Rectal smooth muscle tissue (tissue), 1 donor: ENCODE measurements at regions not wholly inside any gene's neighbourhood (a gene's known extent, or its start where the extent isn't known, plus 50 kb on each side); places are given as distances from the start of the nearest gene placed in this dataset.
"Not testable (repeated sequence)": the region's sequence is repeated elsewhere in the genome, so short reads cannot be mapped to it uniquely, and the experiment has no call there.

Experiments used
- H3K27ac ChIP-seq: one replicate; pipeline ENCODE4 v1.7.0; 2013; ENCODE audit warnings: low read depth, low read length, inconsistent platforms
- H3K27me3 ChIP-seq: one replicate; pipeline ENCODE4 v1.7.0; 2013; ENCODE audit warnings: low read length; ENCODE audit not compliant: control insufficient read depth, insufficient read depth
- H3K36me3 ChIP-seq: one replicate; pipeline ENCODE4 v1.7.0; 2013; ENCODE audit warnings: low read length; ENCODE audit not compliant: control insufficient read depth, insufficient read depth
- H3K4me1 ChIP-seq: one replicate; pipeline ENCODE4 v1.7.0; 2013; ENCODE audit warnings: low read length; ENCODE audit not compliant: control insufficient read depth, insufficient read depth
- H3K4me3 ChIP-seq: one replicate; pipeline ENCODE4 v1.7.0; 2013; ENCODE audit warnings: low read length
- H3K9ac ChIP-seq: one replicate; pipeline ENCODE4 v1.7.0; 2013; ENCODE audit warnings: low read length

GRCh38 chr20:57818418-57819181, 108.8 kb upstream of the PMEPA1 start:
- Histone ChIP-seq H3K27ac (no peak overlapping the region), H3K27me3 (no peaks in the 10 kb centered on the region), H3K36me3 (no peaks in the 10 kb centered on the region), H3K9ac (no peak overlapping the region), H3K4me1 (no peaks in the 10 kb centered on the region), H3K4me3 (no peak overlapping the region)

GRCh38 chr20:57815405-57815804, 105.6 kb upstream of the PMEPA1 start:
- no peak overlapping the region for H3K4me3 ChIP-seq
- H3K27ac ChIP-seq = no peak overlapping the region
- H3K9ac ChIP-seq = no peak overlapping the region
- no peaks in the 10 kb centered on the region for H3K4me1 ChIP-seq
- H3K27me3 ChIP-seq = no peaks in the 10 kb centered on the region
- H3K36me3 ChIP-seq = no peaks in the 10 kb centered on the region

GRCh38 chr20:57814529-57814928, 104.7 kb upstream of the PMEPA1 start:
- H3K9ac ChIP-seq = no peak overlapping the region
- no peaks in the 10 kb centered on the region for H3K4me1 ChIP-seq
- H3K27me3 ChIP-seq = no peaks in the 10 kb centered on the region
- H3K4me3 ChIP-seq = no peak overlapping the region
- no peak overlapping the region for H3K27ac ChIP-seq
- H3K36me3 ChIP-seq = no peaks in the 10 kb centered on the region

GRCh38 chr20:57813509-57814269, 103.9 kb upstream of the PMEPA1 start:
- no peaks in the 10 kb centered on the region for H3K36me3 ChIP-seq
- H3K4me1 ChIP-seq = no peaks in the 10 kb centered on the region
- H3K27ac ChIP-seq = no peak overlapping the region
- H3K9ac ChIP-seq = no peak overlapping the region
- no peak overlapping the region for H3K4me3 ChIP-seq
- H3K27me3 ChIP-seq = no peaks in the 10 kb centered on the region

DNA sequence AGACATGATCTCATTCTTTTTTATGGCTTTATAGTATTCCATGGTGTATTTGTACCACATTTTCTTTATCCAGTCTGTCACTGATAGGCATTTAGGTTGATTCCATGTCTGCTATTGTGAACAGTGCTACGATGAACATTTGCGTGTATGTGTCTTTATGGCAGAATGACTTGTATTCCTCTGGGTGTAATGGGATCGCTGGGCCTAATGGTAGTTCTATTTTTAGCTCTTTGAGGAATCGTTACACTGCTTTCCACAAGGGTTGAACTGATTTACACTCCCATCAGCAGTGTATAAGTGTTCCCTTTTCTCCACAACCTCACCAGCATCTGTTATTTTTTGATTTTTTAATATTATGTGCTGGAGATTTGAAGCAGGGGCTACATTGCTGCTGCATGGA, 102.8 kb upstream of the PMEPA1 start:
- H3K9ac ChIP-seq, H3K27me3 ChIP-seq, H3K36me3 ChIP-seq, H3K4me1 ChIP-seq, H3K4me3 ChIP-seq, H3K27ac ChIP-seq: not testable (repeated sequence)

GRCh38 chr20:57811374-57812020, 101.7 kb upstream of the PMEPA1 start:
- Histone ChIP-seq H3K9ac (no peak overlapping the region), H3K4me1 (peaks cover 4% of the 10 kb centered on the region), H3K27me3 (no peaks in the 10 kb centered on the region), H3K27ac (no peak overlapping the region), H3K4me3 (no peak overlapping the region), H3K36me3 (no peaks in the 10 kb centered on the region)

- H3K4me3 ChIP-seq = no peak overlapping the region
- peaks cover 4% of the 10 kb centered on the region for H3K4me1 ChIP-seq
- no peak overlapping the region for H3K9ac ChIP-seq
- no peaks in the 10 kb centered on the region for H3K36me3 ChIP-seq
- no peaks in the 10 kb centered on the region for H3K27me3 ChIP-seq
- H3K27ac ChIP-seq = no peak overlapping the region
Measured at GRCh38 chr20:57810511-57811373, 100.9 kb upstream of the PMEPA1 start.

- Histone ChIP-seq H3K27me3 (no peaks in the 10 kb centered on the region), H3K4me3 (no peak overlapping the region), H3K4me1 (peaks cover 4% of the 10 kb centered on the region), H3K9ac (no peak overlapping the region), H3K36me3 (no peaks in the 10 kb centered on the region), H3K27ac (no peak overlapping the region)
Measured at GRCh38 chr20:57809661-57810172, 99.9 kb upstream of the PMEPA1 start.

DNA sequence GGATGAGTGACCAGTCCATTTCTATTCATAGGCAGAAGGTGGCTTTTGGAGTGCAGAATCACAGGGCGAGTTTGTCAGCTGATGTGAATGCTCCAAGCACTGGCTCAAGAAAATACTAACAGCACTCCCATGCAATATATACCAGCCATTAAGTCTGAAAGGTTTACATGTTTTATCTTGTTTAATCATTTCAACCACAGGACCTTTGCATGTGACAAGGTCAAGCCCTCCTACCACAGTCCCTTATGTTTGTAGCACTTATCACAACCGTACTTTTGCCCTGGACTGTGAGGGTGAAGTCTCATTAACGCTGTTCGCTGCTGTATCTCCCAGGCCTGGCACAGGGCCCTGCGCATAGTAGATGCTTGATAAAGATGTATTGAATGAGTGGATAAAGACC, 99.3 kb upstream of the PMEPA1 start:
- H3K36me3 ChIP-seq = no peaks in the 10 kb centered on the region
- no peak overlapping the region for H3K27ac ChIP-seq
- peaks cover 4% of the 10 kb centered on the region for H3K4me1 ChIP-seq
- H3K4me3 ChIP-seq = no peak overlapping the region
- no peaks in the 10 kb centered on the region for H3K27me3 ChIP-seq
- no peak overlapping the region for H3K9ac ChIP-seq

GRCh38 chr20:57808264-57809070, 98.7 kb upstream of the PMEPA1 start:
- H3K4me3 ChIP-seq = no peak overlapping the region
- H3K36me3 ChIP-seq = no peaks in the 10 kb centered on the region
- peaks cover 4% of the 10 kb centered on the region for H3K4me1 ChIP-seq
- H3K27ac ChIP-seq = no peak overlapping the region
- no peak overlapping the region for H3K9ac ChIP-seq
- no peaks in the 10 kb centered on the region for H3K27me3 ChIP-seq

DNA sequence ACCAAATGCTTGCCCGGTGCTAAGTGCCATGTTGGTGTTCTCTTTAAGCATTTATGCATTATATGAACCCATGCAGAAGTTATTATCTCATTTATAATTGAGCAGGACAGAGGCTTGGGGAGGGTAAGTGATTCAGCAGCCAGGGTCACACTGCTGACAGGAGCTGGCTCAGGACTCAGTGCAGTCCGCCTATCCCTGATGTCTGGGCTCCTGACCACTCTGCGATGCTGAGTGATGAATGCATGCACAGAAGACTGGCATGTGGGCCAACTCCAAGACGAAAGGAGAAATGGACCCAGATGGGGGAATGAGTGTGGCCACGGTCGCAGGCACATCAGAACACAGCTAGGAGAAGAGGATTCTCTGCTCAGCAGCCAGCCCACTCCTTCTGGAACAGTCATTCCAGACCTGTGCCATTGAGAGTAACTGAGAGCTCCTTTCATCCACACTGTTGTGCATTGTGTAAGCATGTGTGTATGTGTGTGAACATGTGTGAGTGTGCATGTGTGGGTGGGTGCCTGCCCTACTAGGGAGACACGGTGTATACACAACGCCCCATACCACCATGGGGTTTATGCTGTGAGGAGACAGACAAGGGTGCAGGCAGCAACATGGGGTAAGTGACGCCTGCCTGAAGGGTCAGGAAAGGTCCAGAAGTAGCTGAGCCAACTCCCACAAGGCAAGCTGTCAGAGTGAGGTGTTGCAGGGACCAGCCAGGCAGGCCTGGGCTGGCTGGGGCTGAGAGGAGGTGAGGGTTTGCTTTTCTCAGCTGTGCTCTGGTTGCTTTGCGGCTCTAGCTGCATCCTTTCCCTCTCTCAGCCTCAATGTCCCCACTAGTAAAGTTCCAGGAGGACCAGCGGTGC, 97.8 kb upstream of the PMEPA1 start:
- Histone ChIP-seq H3K27ac (no peak overlapping the region), H3K4me3 (no peak overlapping the region), H3K27me3 (no peaks in the 10 kb centered on the region), H3K9ac (no peak overlapping the region), H3K4me1 (peaks cover 4% of the 10 kb centered on the region), H3K36me3 (no peaks in the 10 kb centered on the region)
